Suppressor macrophage treated with lipopolysaccharide for 4 hours (primary cell): ENCODE measurements at regions not wholly inside any gene's neighbourhood (a gene's known extent, or its start where the extent isn't known, plus 50 kb on each side); places are given as distances from the start of the nearest gene placed in this dataset.

ENCODE experiments used
- DNase-seq: peaks from one replicate; pipeline ENCODE4 v3.0.0-alpha.2; 2020

- no peak for DNase-seq
Measured at GRCh38 chr14:66380143-66380542, 106.0 kb upstream of the CCDC196 start.

- DNase-seq = no peak
Measured at GRCh38 chr14:66381755-66382154, 104.4 kb upstream of the CCDC196 start.

GRCh38 chr14:66383257-66383656, 102.9 kb upstream of the CCDC196 start:
- no peak for DNase-seq

GRCh38 chr14:66383771-66384170, 102.4 kb upstream of the CCDC196 start:
- DNase-seq = no peak

- no peak for DNase-seq
Measured at GRCh38 chr14:66388516-66388915, 97.7 kb upstream of the CCDC196 start.

- no peak for DNase-seq
Measured at GRCh38 chr14:66389481-66389880, 96.7 kb upstream of the CCDC196 start.

- DNase-seq = no peak
Measured at GRCh38 chr14:66395300-66395699, 90.9 kb upstream of the CCDC196 start.

- no peak for DNase-seq
Measured at GRCh38 chr14:66396164-66396563, 90.0 kb upstream of the CCDC196 start.

GRCh38 chr14:66398437-66398836, 87.7 kb upstream of the CCDC196 start:
- DNase-seq = no peak

- DNase-seq = no peak
Measured at GRCh38 chr14:66401449-66402095, 84.6 kb upstream of the CCDC196 start.

- peak; percentile 1 for DNase-seq
Measured at GRCh38 chr14:66403183-66403582, 83.0 kb upstream of the CCDC196 start.

GRCh38 chr14:66404051-66404545, 82.1 kb upstream of the CCDC196 start:
- no peak for DNase-seq

- DNase-seq = no peak
Measured at GRCh38 chr14:66405158-66405557, 81.0 kb upstream of the CCDC196 start.

- DNase-seq = no peak
Measured at GRCh38 chr14:66413901-66414300, 72.3 kb upstream of the CCDC196 start.

GRCh38 chr14:66414511-66414910, 71.7 kb upstream of the CCDC196 start:
- DNase-seq = no peak

- no peak for DNase-seq
Measured at GRCh38 chr14:66420251-66421006, 65.7 kb upstream of the CCDC196 start.

- no peak for DNase-seq
Measured at GRCh38 chr14:66421990-66422946, 63.9 kb upstream of the CCDC196 start.

- DNase-seq = no peak
Measured at GRCh38 chr14:66425402-66425801, 60.8 kb upstream of the CCDC196 start.

GRCh38 chr14:66426451-66426850, 59.7 kb upstream of the CCDC196 start:
- no peak for DNase-seq

GRCh38 chr14:66432334-66432733, 53.8 kb upstream of the CCDC196 start:
- no peak for DNase-seq

- DNase-seq = no peak
Measured at GRCh38 chr14:66434464-66434863, 51.7 kb upstream of the CCDC196 start.

- no peak for DNase-seq
Measured at GRCh38 chr14:66435683-66436082, 50.5 kb upstream of the CCDC196 start.
